ENCODE measurements at regions not wholly inside any gene's neighbourhood (a gene's known extent, or its start where the extent isn't known, plus 50 kb on each side); places are given as distances from the start of the nearest gene placed in this dataset.

DNA sequence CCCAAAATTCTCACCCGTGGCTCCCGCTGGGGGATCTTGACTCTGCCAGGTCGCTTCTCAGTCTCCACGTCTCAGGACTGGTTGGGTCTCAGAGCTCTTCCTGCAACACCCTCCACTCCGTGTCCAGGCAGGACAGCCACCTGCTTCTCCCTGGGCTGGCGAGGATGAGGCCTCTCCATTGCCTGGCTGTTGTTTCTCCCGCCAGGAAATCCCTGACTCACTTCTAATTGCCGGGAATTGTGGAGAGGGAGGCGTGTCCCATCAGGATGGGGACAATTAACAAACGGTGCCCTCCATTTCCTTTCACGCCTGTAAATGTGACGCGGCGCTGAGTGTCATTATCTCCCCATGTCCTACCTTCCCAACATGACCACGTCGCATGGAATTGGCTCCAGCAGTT lies 204.5 kb downstream of the RBFOX3 start:
- TF ChIP-seq BHLHE40 (IDR thresholded peaks at IDR 0.05; ENCODE audit: low read depth, low read length), result no peak
- TF ChIP-seq, protein P1, sequence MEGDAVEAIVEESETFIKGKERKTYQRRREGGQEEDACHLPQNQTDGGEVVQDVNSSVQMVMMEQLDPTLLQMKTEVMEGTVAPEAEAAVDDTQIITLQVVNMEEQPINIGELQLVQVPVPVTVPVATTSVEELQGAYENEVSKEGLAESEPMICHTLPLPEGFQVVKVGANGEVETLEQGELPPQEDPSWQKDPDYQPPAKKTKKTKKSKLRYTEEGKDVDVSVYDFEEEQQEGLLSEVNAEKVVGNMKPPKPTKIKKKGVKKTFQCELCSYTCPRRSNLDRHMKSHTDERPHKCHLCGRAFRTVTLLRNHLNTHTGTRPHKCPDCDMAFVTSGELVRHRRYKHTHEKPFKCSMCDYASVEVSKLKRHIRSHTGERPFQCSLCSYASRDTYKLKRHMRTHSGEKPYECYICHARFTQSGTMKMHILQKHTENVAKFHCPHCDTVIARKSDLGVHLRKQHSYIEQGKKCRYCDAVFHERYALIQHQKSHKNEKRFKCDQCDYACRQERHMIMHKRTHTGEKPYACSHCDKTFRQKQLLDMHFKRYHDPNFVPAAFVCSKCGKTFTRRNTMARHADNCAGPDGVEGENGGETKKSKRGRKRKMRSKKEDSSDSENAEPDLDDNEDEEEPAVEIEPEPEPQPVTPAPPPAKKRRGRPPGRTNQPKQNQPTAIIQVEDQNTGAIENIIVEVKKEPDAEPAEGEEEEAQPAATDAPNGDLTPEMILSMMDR (IDR thresholded peaks at IDR 0.05), result no peak
- TF ChIP-seq, protein P2, sequence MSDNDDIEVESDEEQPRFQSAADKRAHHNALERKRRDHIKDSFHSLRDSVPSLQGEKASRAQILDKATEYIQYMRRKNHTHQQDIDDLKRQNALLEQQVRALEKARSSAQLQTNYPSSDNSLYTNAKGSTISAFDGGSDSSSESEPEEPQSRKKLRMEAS (IDR thresholded peaks at IDR 0.05), result no peak
- TF ChIP-seq POLR2A (IDR thresholded peaks at IDR 0.05; ENCODE audit: low read length), result no peak
- no peak for TF ChIP-seq SMC3 (IDR thresholded peaks at IDR 0.05)
- TF ChIP-seq, protein P3, sequence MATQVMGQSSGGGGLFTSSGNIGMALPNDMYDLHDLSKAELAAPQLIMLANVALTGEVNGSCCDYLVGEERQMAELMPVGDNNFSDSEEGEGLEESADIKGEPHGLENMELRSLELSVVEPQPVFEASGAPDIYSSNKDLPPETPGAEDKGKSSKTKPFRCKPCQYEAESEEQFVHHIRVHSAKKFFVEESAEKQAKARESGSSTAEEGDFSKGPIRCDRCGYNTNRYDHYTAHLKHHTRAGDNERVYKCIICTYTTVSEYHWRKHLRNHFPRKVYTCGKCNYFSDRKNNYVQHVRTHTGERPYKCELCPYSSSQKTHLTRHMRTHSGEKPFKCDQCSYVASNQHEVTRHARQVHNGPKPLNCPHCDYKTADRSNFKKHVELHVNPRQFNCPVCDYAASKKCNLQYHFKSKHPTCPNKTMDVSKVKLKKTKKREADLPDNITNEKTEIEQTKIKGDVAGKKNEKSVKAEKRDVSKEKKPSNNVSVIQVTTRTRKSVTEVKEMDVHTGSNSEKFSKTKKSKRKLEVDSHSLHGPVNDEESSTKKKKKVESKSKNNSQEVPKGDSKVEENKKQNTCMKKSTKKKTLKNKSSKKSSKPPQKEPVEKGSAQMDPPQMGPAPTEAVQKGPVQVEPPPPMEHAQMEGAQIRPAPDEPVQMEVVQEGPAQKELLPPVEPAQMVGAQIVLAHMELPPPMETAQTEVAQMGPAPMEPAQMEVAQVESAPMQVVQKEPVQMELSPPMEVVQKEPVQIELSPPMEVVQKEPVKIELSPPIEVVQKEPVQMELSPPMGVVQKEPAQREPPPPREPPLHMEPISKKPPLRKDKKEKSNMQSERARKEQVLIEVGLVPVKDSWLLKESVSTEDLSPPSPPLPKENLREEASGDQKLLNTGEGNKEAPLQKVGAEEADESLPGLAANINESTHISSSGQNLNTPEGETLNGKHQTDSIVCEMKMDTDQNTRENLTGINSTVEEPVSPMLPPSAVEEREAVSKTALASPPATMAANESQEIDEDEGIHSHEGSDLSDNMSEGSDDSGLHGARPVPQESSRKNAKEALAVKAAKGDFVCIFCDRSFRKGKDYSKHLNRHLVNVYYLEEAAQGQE (IDR thresholded peaks at IDR 0.05), result no peak
- no peak for TF ChIP-seq MAFK (IDR thresholded peaks at IDR 0.05; ENCODE audit: partially characterized antibody)
- TF ChIP-seq RCOR1 (IDR thresholded peaks at IDR 0.05; ENCODE audit: low read depth, low read length), result no peak
- no peak for TF ChIP-seq TFCP2L1 (CRISPR knock-in tag; IDR thresholded peaks at IDR 0.05)
- no peak for TF ChIP-seq PHF8 (IDR thresholded peaks at IDR 0.05; ENCODE audit: borderline replicate concordance, low read depth)
- no peak for TF ChIP-seq GATA3 (IDR thresholded peaks at IDR 0.05; ENCODE audit: borderline replicate concordance)
- TF ChIP-seq NFE2L2 (conservative IDR thresholded peaks at IDR 0.05; ENCODE audit: low read length), result no peak

Measured in A549 (cell line).